Fibroblast of lung (primary cell): ENCODE measurements at regions not wholly inside any gene's neighbourhood (a gene's known extent, or its start where the extent isn't known, plus 50 kb on each side); places are given as distances from the start of the nearest gene placed in this dataset.
"Not testable (repeated sequence)": the region's sequence is repeated elsewhere in the genome, so short reads cannot be mapped to it uniquely, and the experiment has no call there.

Experiments
- DNase-seq, 2 donors: peaks; one replicate each; pipeline versions ENCODE4 v3.0.0 to v3.0.0-alpha.2; 2010; ENCODE audit warnings: low read depth in 2 of 2
- H2AFZ ChIP-seq: 2 replicates; pipeline ENCODE4 v1.5.1; 2012; ENCODE audit warnings: low read length, control low read depth, inconsistent platforms
- H3K27ac ChIP-seq: 2 replicates; pipeline ENCODE4 v1.5.1; 2011; ENCODE audit warnings: low read length, control low read depth; ENCODE audit not compliant: insufficient read depth
- H3K27me3 ChIP-seq: 2 replicates; pipeline ENCODE4 v1.5.1; 2011; ENCODE audit warnings: mild to moderate bottlenecking, low read length; ENCODE audit not compliant: control insufficient read depth, insufficient read depth
- H3K36me3 ChIP-seq: 2 replicates; pipeline ENCODE4 v1.5.1; 2011; ENCODE audit warnings: low read length; ENCODE audit not compliant: control insufficient read depth, insufficient read depth
- H3K4me1 ChIP-seq: 2 replicates; pipeline ENCODE4 v1.5.1; 2011; ENCODE audit warnings: low read length; ENCODE audit not compliant: control insufficient read depth, insufficient read depth; ENCODE audit errors: extremely low read depth
- H3K4me2 ChIP-seq: 2 replicates; pipeline ENCODE4 v1.5.1; 2011; ENCODE audit warnings: low read length, control low read depth; ENCODE audit not compliant: insufficient read depth; ENCODE audit errors: extremely low read depth
- H3K4me3 ChIP-seq, 4 experiments: fragments of 200-600 bp in 1 of 4; sonication (generic) in 1 of 4; replicated peaks in 1 of 4; 2 replicates each; pipeline ENCODE4 v1.5.1; 2011 to 2016; ENCODE audit warnings: low read length in 4 of 4, low read depth in 3 of 4, mild to moderate bottlenecking in 3 of 4, control low read depth in 2 of 4, inconsistent platforms in 1 of 4, mixed read lengths in 1 of 4; ENCODE audit not compliant: insufficient read depth in 1 of 4; ENCODE audit errors: control extremely low read depth in 1 of 4
- H3K79me2 ChIP-seq: 2 replicates; pipeline ENCODE4 v1.5.1; 2012; ENCODE audit warnings: mild to moderate bottlenecking, low read length, inconsistent platforms; ENCODE audit not compliant: control insufficient read depth, insufficient read depth
- H3K9ac ChIP-seq: 2 replicates; pipeline ENCODE4 v1.5.1; 2011; ENCODE audit warnings: mild to moderate bottlenecking, low read length, control low read depth; ENCODE audit not compliant: insufficient read depth
- H3K9me3 ChIP-seq: 2 replicates; pipeline ENCODE4 v1.5.1; 2012; ENCODE audit warnings: low read depth, low read length; ENCODE audit not compliant: control insufficient read depth, insufficient read depth
- H4K20me1 ChIP-seq: 2 replicates; pipeline ENCODE4 v1.5.1; 2011; ENCODE audit warnings: low read length; ENCODE audit not compliant: control insufficient read depth, insufficient read depth; ENCODE audit errors: extremely low read depth
- CTCF ChIP-seq, 2 donors: IDR thresholded peaks in 1 of 2; conservative IDR thresholded peaks in 1 of 2; 1 replicate in 1 of 2; 2 replicates in 1 of 2; pipeline ENCODE4 v1.5.1; 2011 to 2012; ENCODE audit warnings: low read length in 2 of 2, control low read depth in 1 of 2, inconsistent platforms in 1 of 2, low read depth in 1 of 2, mild to moderate bottlenecking in 1 of 2
- EZH2 ChIP-seq: IDR thresholded peaks from 2 replicates; pipeline ENCODE4 v1.5.1; 2012; ENCODE audit warnings: low read length, control low read depth, mild to moderate bottlenecking; ENCODE audit errors: missing control alignments

GRCh38 chr6:81366972-81367371 lies 385.5 kb downstream of the TENT5A start:
- Histone ChIP-seq H3K79me2 (no peaks in the 10 kb centered on the region), H3K9me3 (no peaks in the 10 kb centered on the region), H3K36me3 (no peaks in the 10 kb centered on the region), H3K4me2 (no peak overlapping the region), H3K27me3 (no peaks in the 10 kb centered on the region), H3K9ac (no peak overlapping the region), H3K27ac (no peak overlapping the region), H4K20me1 (no peaks in the 10 kb centered on the region), H2AFZ (no peak overlapping the region), H3K4me1 (no peaks in the 10 kb centered on the region), H3K4me3 (no peak overlapping the region)
- no peak for TF ChIP-seq CTCF (conservative IDR thresholded peaks at IDR 0.05 in 1 of 2, IDR thresholded peaks at IDR 0.05 in 1 of 2; ENCODE audit: low read depth in 1 of 2, low read length in 2 of 2)
- DNase-seq = no peak

- TF ChIP-seq CTCF (conservative IDR thresholded peaks at IDR 0.05 in 1 of 2, IDR thresholded peaks at IDR 0.05 in 1 of 2; ENCODE audit: low read depth in 1 of 2, low read length in 2 of 2) = no peak
- TF ChIP-seq EZH2 = no peak
- H3K27me3 ChIP-seq = no peaks in the 10 kb centered on the region
These were observed 390.2 kb downstream of the TENT5A start for GRCh38 chr6:81362246-81362645.

GRCh38 chr6:81353262-81353661 lies 399.2 kb downstream of the TENT5A start:
- Histone ChIP-seq H3K9ac (no peak overlapping the region), H3K36me3 (no peaks in the 10 kb centered on the region), H3K27me3 (no peaks in the 10 kb centered on the region), H3K27ac (no peak overlapping the region), H3K4me1 (no peaks in the 10 kb centered on the region), H3K9me3 (no peaks in the 10 kb centered on the region), H4K20me1 (no peaks in the 10 kb centered on the region), H3K4me3 (no peak overlapping the region), H3K4me2 (no peak overlapping the region), H2AFZ (no peak overlapping the region), H3K79me2 (no peaks in the 10 kb centered on the region)
- DNase-seq = no peak
- TF ChIP-seq CTCF (conservative IDR thresholded peaks at IDR 0.05 in 1 of 2, IDR thresholded peaks at IDR 0.05 in 1 of 2; ENCODE audit: low read depth in 1 of 2, low read length in 2 of 2) = no peak

More at GRCh38 chr6:81362246-81362645, 390.2 kb downstream of the TENT5A start:
- Histone ChIP-seq H3K36me3 (no peaks in the 10 kb centered on the region), H3K9me3 (no peaks in the 10 kb centered on the region), H3K4me2 (no peak overlapping the region), H3K4me3 (no peak overlapping the region), H4K20me1 (no peaks in the 10 kb centered on the region), H2AFZ (no peak overlapping the region), H3K27ac (no peak overlapping the region), H3K9ac (no peak overlapping the region), H3K4me1 (no peaks in the 10 kb centered on the region), H3K79me2 (no peaks in the 10 kb centered on the region)
- peak; percentile 50 to 82 for DNase-seq

- not testable (repeated sequence) for H3K4me2 ChIP-seq, H3K9ac ChIP-seq, H3K36me3 ChIP-seq, H3K4me3 ChIP-seq, H4K20me1 ChIP-seq, H3K79me2 ChIP-seq, H3K9me3 ChIP-seq, DNase-seq, H3K4me1 ChIP-seq, H3K27ac ChIP-seq, H3K27me3 ChIP-seq, H2AFZ ChIP-seq
These were observed 408.5 kb downstream of the TENT5A start for GRCh38 chr6:81344026-81344425.
